HCT116 (cell line): ENCODE measurements at regions not wholly inside any gene's neighbourhood (a gene's known extent, or its start where the extent isn't known, plus 50 kb on each side); places are given as distances from the start of the nearest gene placed in this dataset.
A peak's percentile ranks its signal among the peaks of the same experiment; 100 is the strongest.

ENCODE experiments used
- ATAC-seq: fragments of 200-7000 bp; cut with Tn5 transposase; 2 replicates; pipeline ENCODE4 v1.9.1; 2020; ENCODE audit warnings: mild to moderate bottlenecking, moderate library complexity
- BruUV-seq: library from RNA; stranded (reverse); fragments of 400-500 nt; replicated peaks from 2 replicates; lab custom pipeline; 2021; lab: Mats Ljungman, UMichigan
- CTCF ChIA-PET: fragments of 300-600 bp; sonication (Branson Sonifier 250); formaldehyde crosslinking; loops from one replicate; lab custom pipeline; 2021; ENCODE audit warnings: antibody characterized with exemption; lab: Charles Lee
- POLR2A ChIA-PET: fragments of 300-600, 350-600 bp; sonication (Branson Sonifier 250); formaldehyde crosslinking; loops from one replicate; lab custom pipeline; 2021; ENCODE audit warnings: antibody characterized with exemption; lab: Charles Lee
- RAD21 ChIA-PET, 2 experiments: fragments of 300-600 bp; sonication (Branson Sonifier 250); formaldehyde crosslinking; loops; one replicate each; lab custom pipeline; 2023; ENCODE audit warnings: low total read pairs in 2 of 2; ENCODE audit not compliant: uncharacterized antibody in 2 of 2, unreplicated experiment in 2 of 2, low non-redundant PET in 1 of 2; lab: Charles Lee
- DNase-seq: peaks from one replicate; pipeline ENCODE4 v3.0.0-alpha.2; 2010; ENCODE audit warnings: low read depth, low spot score
- H2AFZ ChIP-seq: fragments of 200-600 bp; shearing (Covaris generic), sonication (generic); 2 replicates; pipeline ENCODE4 v1.6.1; 2017; ENCODE audit warnings: low read depth, mixed run types, mixed read lengths, antibody characterized with exemption, low read length; ENCODE audit not compliant: poor library complexity, severe bottlenecking
- H3K27ac ChIP-seq: 2 replicates; pipeline ENCODE4 v1.5.1; 2012; ENCODE audit warnings: low read depth, low read length
- H3K27me3 ChIP-seq: fragments of 200-600 bp; sonication (generic); 2 replicates; pipeline ENCODE4 v1.6.1; 2016; ENCODE audit warnings: mixed run types, low read length, mixed read lengths; ENCODE audit not compliant: insufficient read depth
- H3K36me3 ChIP-seq, 2 experiments: fragments of 200-500 bp in 1 of 2; fragments of 200-600 bp in 1 of 2; sonication (Bioruptor generic) in 1 of 2; sonication (generic) in 1 of 2; 2 replicates each; pipeline versions ENCODE4 v1.5.1 to v1.6.1; 2014 to 2016; ENCODE audit warnings: low read length in 2 of 2, inconsistent platforms in 1 of 2, mixed read lengths in 1 of 2, mixed run types in 1 of 2; ENCODE audit not compliant: insufficient read depth in 2 of 2, control insufficient read depth in 1 of 2
- H3K4me1 ChIP-seq, 2 experiments: fragments of 200-600 bp in 1 of 2; sonication (generic) in 1 of 2; 2 replicates each; pipeline versions ENCODE4 v1.5.1 to v1.6.1; 2012 to 2017; ENCODE audit warnings: low read length in 2 of 2, inconsistent platforms in 1 of 2, mild to moderate bottlenecking in 1 of 2, mixed read lengths in 1 of 2, mixed run types in 1 of 2, moderate library complexity in 1 of 2; ENCODE audit not compliant: insufficient read depth in 2 of 2, control insufficient read depth in 1 of 2
- H3K4me2 ChIP-seq: fragments of 200-600 bp; sonication (generic); 2 replicates; pipeline ENCODE4 v1.6.1; 2017; ENCODE audit warnings: mixed run types, low read length, mixed read lengths
- H3K4me3 ChIP-seq, 2 experiments: fragments of 200-600 bp in 1 of 2; sonication (generic) in 1 of 2; replicated peaks in 1 of 2; 2 replicates each; pipeline ENCODE4 v1.5.1; 2011 to 2016; ENCODE audit warnings: low read length in 2 of 2, control low read depth in 1 of 2, low read depth in 1 of 2, mild to moderate bottlenecking in 1 of 2, mixed read lengths in 1 of 2, mixed run types in 1 of 2
- H3K79me2 ChIP-seq: fragments of 200-600 bp; sonication (generic); 2 replicates; pipeline ENCODE4 v1.6.1; 2017; ENCODE audit warnings: mild to moderate bottlenecking, mixed run types, low read length, moderate library complexity, mixed read lengths; ENCODE audit not compliant: insufficient read depth
- H3K9ac ChIP-seq: fragments of 200-600 bp; sonication (generic); 2 replicates; pipeline ENCODE4 v1.6.1; 2016; ENCODE audit warnings: low read length, mixed read lengths
- H3K9me2 ChIP-seq: fragments of 200-600 bp; sonication (generic), shearing (Covaris generic); 2 replicates; pipeline ENCODE4 v1.6.1; 2017; ENCODE audit warnings: mixed run types, mild to moderate bottlenecking, moderate library complexity; ENCODE audit not compliant: insufficient read depth
- H3K9me3 ChIP-seq, 2 experiments: fragments of 200-500 bp in 1 of 2; fragments of 200-600 bp in 1 of 2; sonication (Bioruptor generic) in 1 of 2; sonication (generic) in 1 of 2; 2 replicates each; pipeline ENCODE4 v1.6.1; 2014 to 2017; ENCODE audit warnings: low read length in 2 of 2, mixed read lengths in 2 of 2, inconsistent platforms in 1 of 2, low read depth in 1 of 2, mild to moderate bottlenecking in 1 of 2, mixed run types in 1 of 2, moderate library complexity in 1 of 2; ENCODE audit not compliant: control insufficient read depth in 1 of 2, insufficient read depth in 1 of 2
- H4K20me1 ChIP-seq: fragments of 200-600 bp; sonication (generic), shearing (Covaris generic); 2 replicates; pipeline ENCODE4 v1.6.1; 2017; ENCODE audit warnings: mixed run types, mild to moderate bottlenecking, moderate library complexity; ENCODE audit not compliant: insufficient read depth
- CBX3 ChIP-seq: IDR thresholded peaks from 2 replicates; pipeline ENCODE4 v1.6.1; 2012; ENCODE audit warnings: low read depth
- EZH2phosphoT487 ChIP-seq: fragments of 200-600 bp; IDR thresholded peaks from 2 replicates; pipeline ENCODE4 v1.6.1; 2018; ENCODE audit warnings: antibody characterized with exemption, borderline replicate concordance
- FOSL1 ChIP-seq: IDR thresholded peaks from 2 replicates; pipeline ENCODE4 v1.6.1; 2012; ENCODE audit warnings: low read depth
- JUND ChIP-seq: IDR thresholded peaks from 2 replicates; pipeline ENCODE4 v1.6.1; 2012
- POLR2A ChIP-seq: IDR thresholded peaks from 2 replicates; pipeline ENCODE4 v1.7.0; 2011; ENCODE audit warnings: borderline replicate concordance; ENCODE audit not compliant: insufficient read depth, insufficient read length; ENCODE audit errors: extremely low read depth
- POLR2AphosphoS5 ChIP-seq: IDR thresholded peaks from 2 replicates; pipeline ENCODE4 v1.6.1; 2011; ENCODE audit warnings: mild to moderate bottlenecking, low read depth, low read length, moderate library complexity
- RAD21 ChIP-seq: IDR thresholded peaks from 2 replicates; pipeline ENCODE4 v1.6.1; 2012; ENCODE audit warnings: low read depth, mild to moderate bottlenecking
- SIN3A ChIP-seq: IDR thresholded peaks from 2 replicates; pipeline ENCODE4 v1.6.1; 2012; ENCODE audit warnings: low read depth
- SP1 ChIP-seq: IDR thresholded peaks from 2 replicates; pipeline ENCODE4 v1.6.1; 2012; ENCODE audit warnings: low read depth
- SRF ChIP-seq: IDR thresholded peaks from 2 replicates; pipeline ENCODE4 v1.6.1; 2012; ENCODE audit warnings: low read depth
- YY1 ChIP-seq: IDR thresholded peaks from 2 replicates; pipeline ENCODE4 v1.6.1; 2011; ENCODE audit warnings: low read length, low read depth, moderate library complexity, mild to moderate bottlenecking; ENCODE audit not compliant: insufficient replicate concordance; ENCODE audit errors: extremely low read depth
- ZFX ChIP-seq: fragments of 450-650 bp; IDR thresholded peaks from 2 replicates; pipeline ENCODE4 v1.6.1; 2017
- intact Hi-C: fragments of 100-400 bp; cut with micrococcal nuclease; formaldehyde crosslinking; loops from 2 replicates; pipeline ENCODE4 v1.10.0; 2022
- TF ChIP-seq, protein P1 (sequence below), 3 experiments: fragments of 200-600 bp in 1 of 3; sonication (generic) in 1 of 3; IDR thresholded peaks in 2 of 3; conservative IDR thresholded peaks in 1 of 3; 2 replicates each; pipeline ENCODE4 v1.5.1; 2012 to 2017; ENCODE audit warnings: low read depth in 2 of 3, low read length in 2 of 3, antibody characterized with exemption in 1 of 3, borderline replicate concordance in 1 of 3, control low read depth in 1 of 3, mild to moderate bottlenecking in 1 of 3, mixed read lengths in 1 of 3, mixed run types in 1 of 3, moderate library complexity in 1 of 3; ENCODE audit not compliant: insufficient read depth in 1 of 3
- TF ChIP-seq, protein P2 (sequence below): IDR thresholded peaks from 2 replicates; pipeline ENCODE4 v1.6.1; 2012
- TF ChIP-seq, protein P3 (sequence below): IDR thresholded peaks from 2 replicates; pipeline ENCODE4 v1.6.1; 2012; ENCODE audit warnings: low read depth
- TF ChIP-seq, protein P4 (sequence below): IDR thresholded peaks from 2 replicates; pipeline ENCODE4 v1.6.1; 2011; ENCODE audit warnings: mild to moderate bottlenecking, low read length, moderate library complexity; ENCODE audit not compliant: insufficient replicate concordance; ENCODE audit errors: extremely low read depth

GRCh38 chr12:75701859-75702258 is 190.4 kb upstream of the KRR1 start (continued):
- TF ChIP-seq, protein P1, sequence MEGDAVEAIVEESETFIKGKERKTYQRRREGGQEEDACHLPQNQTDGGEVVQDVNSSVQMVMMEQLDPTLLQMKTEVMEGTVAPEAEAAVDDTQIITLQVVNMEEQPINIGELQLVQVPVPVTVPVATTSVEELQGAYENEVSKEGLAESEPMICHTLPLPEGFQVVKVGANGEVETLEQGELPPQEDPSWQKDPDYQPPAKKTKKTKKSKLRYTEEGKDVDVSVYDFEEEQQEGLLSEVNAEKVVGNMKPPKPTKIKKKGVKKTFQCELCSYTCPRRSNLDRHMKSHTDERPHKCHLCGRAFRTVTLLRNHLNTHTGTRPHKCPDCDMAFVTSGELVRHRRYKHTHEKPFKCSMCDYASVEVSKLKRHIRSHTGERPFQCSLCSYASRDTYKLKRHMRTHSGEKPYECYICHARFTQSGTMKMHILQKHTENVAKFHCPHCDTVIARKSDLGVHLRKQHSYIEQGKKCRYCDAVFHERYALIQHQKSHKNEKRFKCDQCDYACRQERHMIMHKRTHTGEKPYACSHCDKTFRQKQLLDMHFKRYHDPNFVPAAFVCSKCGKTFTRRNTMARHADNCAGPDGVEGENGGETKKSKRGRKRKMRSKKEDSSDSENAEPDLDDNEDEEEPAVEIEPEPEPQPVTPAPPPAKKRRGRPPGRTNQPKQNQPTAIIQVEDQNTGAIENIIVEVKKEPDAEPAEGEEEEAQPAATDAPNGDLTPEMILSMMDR (IDR thresholded peaks at IDR 0.05 in 2 of 3, conservative IDR thresholded peaks at IDR 0.05 in 1 of 3; ENCODE audit: borderline replicate concordance in 1 of 3, insufficient read depth in 1 of 3, low read depth in 2 of 3, low read length in 2 of 3) = no peak
- TF ChIP-seq SP1 = peak; percentile 72

DNA sequence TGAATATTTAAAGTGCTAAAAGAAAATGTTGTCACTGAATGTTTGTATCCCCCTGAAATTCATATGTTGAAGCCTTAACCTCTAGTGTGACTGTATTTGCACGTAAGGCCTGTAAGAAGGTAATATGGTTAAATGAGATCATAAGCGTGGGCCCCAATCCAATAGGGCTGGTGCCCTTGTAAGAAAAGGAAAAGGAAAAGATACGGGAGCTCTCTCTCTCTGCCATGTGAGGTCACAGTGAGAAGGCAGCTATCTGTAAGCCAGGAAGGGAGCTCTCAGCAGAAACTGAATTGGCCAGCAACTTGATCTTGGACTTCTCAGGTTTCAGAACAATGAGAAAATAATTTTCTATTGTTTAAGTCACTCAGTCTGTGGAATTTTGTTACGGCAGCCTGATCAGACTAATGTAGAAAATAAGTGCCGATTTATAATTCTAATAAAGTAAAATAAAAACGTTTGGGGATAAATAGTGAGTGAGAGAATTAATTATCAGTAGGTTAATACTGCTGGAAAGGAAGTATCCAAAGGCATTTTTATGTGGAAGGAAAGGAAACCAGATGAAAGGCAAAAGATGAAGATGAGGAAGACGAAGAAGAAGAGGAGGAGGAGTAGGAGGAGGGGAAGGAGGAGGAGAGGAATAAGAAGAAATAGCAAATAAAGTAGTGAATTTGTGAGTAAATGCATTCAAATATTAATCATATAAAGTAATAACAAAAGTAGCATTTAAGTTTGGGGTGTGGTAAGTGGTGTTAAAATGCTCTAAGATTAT is 188.5 kb upstream of the KRR1 start:
- H3K4me1 ChIP-seq = peaks cover 92 to 100% of the 10 kb centered on the region in 2 experiments
- TF ChIP-seq, protein P2, sequence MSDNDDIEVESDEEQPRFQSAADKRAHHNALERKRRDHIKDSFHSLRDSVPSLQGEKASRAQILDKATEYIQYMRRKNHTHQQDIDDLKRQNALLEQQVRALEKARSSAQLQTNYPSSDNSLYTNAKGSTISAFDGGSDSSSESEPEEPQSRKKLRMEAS = 0 out of 2 replicates have a peak, but pooled peaks have one; percentile 57
- peak; percentile 2 for TF ChIP-seq POLR2A
- TF ChIP-seq FOSL1 = peak; percentile 19; the same call in 1 of the 2 replicates
- TF ChIP-seq, protein P3, sequence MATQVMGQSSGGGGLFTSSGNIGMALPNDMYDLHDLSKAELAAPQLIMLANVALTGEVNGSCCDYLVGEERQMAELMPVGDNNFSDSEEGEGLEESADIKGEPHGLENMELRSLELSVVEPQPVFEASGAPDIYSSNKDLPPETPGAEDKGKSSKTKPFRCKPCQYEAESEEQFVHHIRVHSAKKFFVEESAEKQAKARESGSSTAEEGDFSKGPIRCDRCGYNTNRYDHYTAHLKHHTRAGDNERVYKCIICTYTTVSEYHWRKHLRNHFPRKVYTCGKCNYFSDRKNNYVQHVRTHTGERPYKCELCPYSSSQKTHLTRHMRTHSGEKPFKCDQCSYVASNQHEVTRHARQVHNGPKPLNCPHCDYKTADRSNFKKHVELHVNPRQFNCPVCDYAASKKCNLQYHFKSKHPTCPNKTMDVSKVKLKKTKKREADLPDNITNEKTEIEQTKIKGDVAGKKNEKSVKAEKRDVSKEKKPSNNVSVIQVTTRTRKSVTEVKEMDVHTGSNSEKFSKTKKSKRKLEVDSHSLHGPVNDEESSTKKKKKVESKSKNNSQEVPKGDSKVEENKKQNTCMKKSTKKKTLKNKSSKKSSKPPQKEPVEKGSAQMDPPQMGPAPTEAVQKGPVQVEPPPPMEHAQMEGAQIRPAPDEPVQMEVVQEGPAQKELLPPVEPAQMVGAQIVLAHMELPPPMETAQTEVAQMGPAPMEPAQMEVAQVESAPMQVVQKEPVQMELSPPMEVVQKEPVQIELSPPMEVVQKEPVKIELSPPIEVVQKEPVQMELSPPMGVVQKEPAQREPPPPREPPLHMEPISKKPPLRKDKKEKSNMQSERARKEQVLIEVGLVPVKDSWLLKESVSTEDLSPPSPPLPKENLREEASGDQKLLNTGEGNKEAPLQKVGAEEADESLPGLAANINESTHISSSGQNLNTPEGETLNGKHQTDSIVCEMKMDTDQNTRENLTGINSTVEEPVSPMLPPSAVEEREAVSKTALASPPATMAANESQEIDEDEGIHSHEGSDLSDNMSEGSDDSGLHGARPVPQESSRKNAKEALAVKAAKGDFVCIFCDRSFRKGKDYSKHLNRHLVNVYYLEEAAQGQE = no peak
- TF ChIP-seq EZH2phosphoT487 = no peak
- no peak for TF ChIP-seq ZFX
- peak; percentile 30; the same call in 1 of the 2 replicates for TF ChIP-seq JUND
- no peak for TF ChIP-seq YY1
- peak; percentile 24; the same call in 1 of the 2 replicates for TF ChIP-seq RAD21
- TF ChIP-seq CBX3 = peak; percentile 64; the same call in 1 of the 2 replicates
- TF ChIP-seq, protein P4, sequence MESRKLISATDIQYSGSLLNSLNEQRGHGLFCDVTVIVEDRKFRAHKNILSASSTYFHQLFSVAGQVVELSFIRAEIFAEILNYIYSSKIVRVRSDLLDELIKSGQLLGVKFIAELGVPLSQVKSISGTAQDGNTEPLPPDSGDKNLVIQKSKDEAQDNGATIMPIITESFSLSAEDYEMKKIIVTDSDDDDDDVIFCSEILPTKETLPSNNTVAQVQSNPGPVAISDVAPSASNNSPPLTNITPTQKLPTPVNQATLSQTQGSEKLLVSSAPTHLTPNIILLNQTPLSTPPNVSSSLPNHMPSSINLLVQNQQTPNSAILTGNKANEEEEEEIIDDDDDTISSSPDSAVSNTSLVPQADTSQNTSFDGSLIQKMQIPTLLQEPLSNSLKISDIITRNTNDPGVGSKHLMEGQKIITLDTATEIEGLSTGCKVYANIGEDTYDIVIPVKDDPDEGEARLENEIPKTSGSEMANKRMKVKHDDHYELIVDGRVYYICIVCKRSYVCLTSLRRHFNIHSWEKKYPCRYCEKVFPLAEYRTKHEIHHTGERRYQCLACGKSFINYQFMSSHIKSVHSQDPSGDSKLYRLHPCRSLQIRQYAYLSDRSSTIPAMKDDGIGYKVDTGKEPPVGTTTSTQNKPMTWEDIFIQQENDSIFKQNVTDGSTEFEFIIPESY = no peak
- TF ChIP-seq SIN3A = 0 out of 2 replicates have a peak, but pooled peaks have one; percentile 44
- TF ChIP-seq POLR2AphosphoS5 = peak; percentile 66
- peak; percentile 37; the same call in 1 of the 2 replicates for TF ChIP-seq SRF
- TF ChIP-seq SP1 = peak; percentile 64

More for the DNA sequence above, 188.5 kb upstream of the KRR1 start:
- POLR2A ChIA-PET = interaction anchor here (0.8 to 2.7 kb wide), 7 partner anchors 12 to 62 kb away, joined by 3 to 30 read pairs (median 4); no protein-coding TSS in a partner anchor
- peak overlapping the region; percentile 66 for H3K9ac ChIP-seq
- 0 out of 4 replicates have a peak overlapping the region, but pooled peaks of 1 of the 2 experiments have one; percentile 17 for H3K4me3 ChIP-seq
- peak; percentile 27 for ATAC-seq
- RAD21 ChIA-PET = no interaction called here
- DNase-seq = no peak
- H4K20me1 ChIP-seq = no peaks in the 10 kb centered on the region
- H3K27ac ChIP-seq = peak overlapping the region; percentile 100
- no peaks in the 10 kb centered on the region for H3K36me3 ChIP-seq
- H3K79me2 ChIP-seq = peaks cover 10% of the 10 kb centered on the region
- H3K9me2 ChIP-seq = no peaks in the 10 kb centered on the region
- no peaks in the 10 kb centered on the region for H3K27me3 ChIP-seq
- H2AFZ ChIP-seq = no peak overlapping the region
- peak overlapping the region; percentile 60 for H3K4me2 ChIP-seq
- TSS peak; percentile 20 for BruUV-seq
- CTCF ChIA-PET = interaction anchor here (1.1 kb wide), 1 partner anchor 25 kb away, joined by 3 read pairs; no protein-coding TSS in a partner anchor
- intact Hi-C loops = loop anchor here (5.0 kb wide), 2 partner anchors 78 to 647 kb away; partner anchors contain the start of gene BBS10
- H3K9me3 ChIP-seq = no peaks in the 10 kb centered on the region
